Endothelial cell of umbilical vein (primary cell): ENCODE measurements at regions not wholly inside any gene's neighbourhood (a gene's known extent, or its start where the extent isn't known, plus 50 kb on each side); places are given as distances from the start of the nearest gene placed in this dataset.

Experiments
- BruUV-seq: library from RNA; stranded (reverse); fragments of 400-500 nt; replicated peaks from 2 replicates; lab custom pipeline; 2021; lab: Mats Ljungman, UMichigan
- CTCF ChIA-PET: fragments of 300-600, 350-600 bp; sonication (Branson Sonifier 250); formaldehyde crosslinking; loops from one replicate; lab custom pipeline; 2021; ENCODE audit warnings: antibody characterized with exemption, inconsistent platforms; lab: Charles Lee
- POLR2A ChIA-PET: fragments of 300-600, 350-600 bp; sonication (Branson Sonifier 250); formaldehyde crosslinking; loops from one replicate; lab custom pipeline; 2021; ENCODE audit warnings: antibody characterized with exemption, inconsistent platforms; lab: Charles Lee
- DNase-seq: peaks from one replicate; pipeline ENCODE4 v3.0.0-alpha.2; 2011; ENCODE audit warnings: low read depth, low spot score
- FAIRE-seq: peaks from 2 replicates; lab custom pipeline; 2011; peaks lifted over from hg19 to GRCh38; lab: Jason Lieb, UNC
- H2AFZ ChIP-seq: 2 replicates; pipeline ENCODE4 v1.6.0; 2012; ENCODE audit warnings: low read depth, low read length, control low read depth, inconsistent platforms
- H3K27ac ChIP-seq: 2 replicates; pipeline ENCODE4 v1.5.1; 2011; ENCODE audit warnings: low read depth, mild to moderate bottlenecking, control low read depth, low read length, moderate library complexity; ENCODE audit not compliant: insufficient read depth
- H3K27me3 ChIP-seq, 2 experiments: 2 replicates each; pipeline versions ENCODE4 v1.6.0 to v1.6.1; 2011; ENCODE audit warnings: low read length in 2 of 2, mixed read lengths in 1 of 2; ENCODE audit not compliant: control insufficient read depth in 2 of 2, insufficient read depth in 2 of 2
- H3K36me3 ChIP-seq, 2 experiments: 2 replicates in 1 of 2; 3 replicates in 1 of 2; pipeline ENCODE4 v1.5.1; 2011; ENCODE audit warnings: low read length in 2 of 2, mild to moderate bottlenecking in 1 of 2, moderate library complexity in 1 of 2; ENCODE audit not compliant: control insufficient read depth in 2 of 2, insufficient read depth in 2 of 2; ENCODE audit errors: extremely low read depth in 1 of 2
- H3K4me1 ChIP-seq: 3 replicates; pipeline ENCODE4 v1.5.1; 2011; ENCODE audit warnings: mild to moderate bottlenecking, low read length; ENCODE audit not compliant: control insufficient read depth, insufficient read depth; ENCODE audit errors: extremely low read depth
- H3K4me2 ChIP-seq: 2 replicates; pipeline ENCODE4 v1.6.1; 2011; ENCODE audit warnings: low read length, control low read depth, mixed read lengths; ENCODE audit not compliant: insufficient read depth
- H3K4me3 ChIP-seq, 3 experiments: fragments of 200-600 bp in 1 of 3; sonication (generic), shearing (Covaris generic) in 1 of 3; replicated peaks in 1 of 3; 2 replicates each; pipeline ENCODE4 v1.5.1; 2011 to 2016; ENCODE audit warnings: control low read depth in 3 of 3, low read length in 3 of 3, mild to moderate bottlenecking in 2 of 3, inconsistent platforms in 1 of 3, low read depth in 1 of 3, moderate library complexity in 1 of 3; ENCODE audit not compliant: insufficient read depth in 1 of 3
- H3K79me2 ChIP-seq: 2 replicates; pipeline ENCODE4 v1.6.0; 2012; ENCODE audit warnings: low read length, inconsistent platforms; ENCODE audit not compliant: control insufficient read depth, insufficient read depth
- H3K9ac ChIP-seq: replicated peaks from 2 replicates; pipeline ENCODE3; 2011; ENCODE audit warnings: low read length, control low read depth; ENCODE audit not compliant: insufficient read depth; ENCODE audit errors: extremely low read depth
- H3K9me1 ChIP-seq: replicated peaks from 3 replicates; pipeline ENCODE4 v1.6.0; 2011; ENCODE audit warnings: mild to moderate bottlenecking, low read length; ENCODE audit not compliant: control insufficient read depth, insufficient read depth; ENCODE audit errors: extremely low read depth
- H3K9me3 ChIP-seq: replicated peaks from 2 replicates; pipeline ENCODE4 v1.5.1; 2012; ENCODE audit warnings: low read length, inconsistent platforms; ENCODE audit not compliant: control insufficient read depth, insufficient read depth
- H4K20me1 ChIP-seq: replicated peaks from 2 replicates; pipeline ENCODE3; 2011; ENCODE audit warnings: mild to moderate bottlenecking, low read length; ENCODE audit not compliant: control insufficient read depth, insufficient read depth; ENCODE audit errors: extremely low read depth
- CTCF ChIP-seq, 2 donors: IDR thresholded peaks; 1 replicate in 1 of 2; 2 replicates in 1 of 2; pipeline ENCODE4 v1.5.1; 2011; ENCODE audit warnings: low read length in 2 of 2, mild to moderate bottlenecking in 2 of 2, moderate library complexity in 2 of 2, control low read depth in 1 of 2, inconsistent platforms in 1 of 2, low read depth in 1 of 2; ENCODE audit not compliant: insufficient read depth in 1 of 2; ENCODE audit errors: extremely low read depth in 1 of 2
- EZH2 ChIP-seq: IDR thresholded peaks from 2 replicates; pipeline ENCODE4 v1.6.1; 2012; ENCODE audit warnings: borderline replicate concordance, low read depth, mild to moderate bottlenecking, moderate library complexity, low read length, inconsistent platforms; ENCODE audit not compliant: severe bottlenecking
- FOS ChIP-seq: IDR thresholded peaks from 2 replicates; pipeline ENCODE4 v1.6.1; 2011; ENCODE audit warnings: mild to moderate bottlenecking, low read length, moderate library complexity, borderline replicate concordance; ENCODE audit not compliant: insufficient read depth
- GATA2 ChIP-seq: IDR thresholded peaks from 2 replicates; pipeline ENCODE4 v1.7.0; 2011; ENCODE audit warnings: low read depth, mild to moderate bottlenecking, moderate library complexity, mixed read lengths, low read length; ENCODE audit not compliant: insufficient read length, insufficient read depth
- JUN ChIP-seq: IDR thresholded peaks from 2 replicates; pipeline ENCODE4 v1.6.1; 2011; ENCODE audit warnings: borderline replicate concordance, low read depth; ENCODE audit not compliant: insufficient read length, insufficient read depth
- MAX ChIP-seq: IDR thresholded peaks from 2 replicates; pipeline ENCODE4 v1.6.1; 2011; ENCODE audit not compliant: insufficient read depth, insufficient read length
- MYC ChIP-seq: IDR thresholded peaks from one replicate; pipeline ENCODE4 v1.6.1; 2011; ENCODE audit warnings: mild to moderate bottlenecking, low read depth, low read length
- POLR2A ChIP-seq: IDR thresholded peaks from 2 replicates; pipeline ENCODE4 v1.6.1; 2012; ENCODE audit warnings: low read depth, mild to moderate bottlenecking, control low read depth, low read length
- POLR2AphosphoS5 ChIP-seq: IDR thresholded peaks from 2 replicates; pipeline ENCODE4 v1.6.1; 2012; ENCODE audit warnings: low read depth, mild to moderate bottlenecking, control low read depth, low read length, moderate library complexity; ENCODE audit not compliant: insufficient read depth
- dilution Hi-C: fragments of 300-500 bp; cut with MboI; formaldehyde crosslinking; loops from one replicate; pipeline ENCODE4 v1.15.0; 2019; ENCODE audit warnings: low sequenced_read_pairs; ENCODE audit not compliant: extremely low pct_ligation_motif_present
- intact Hi-C: fragments of 100-400 bp; cut with micrococcal nuclease; formaldehyde crosslinking; loops from one replicate; pipeline ENCODE4 v1.10.0; 2022

GRCh38 chr2:173664513-173664910 lies 300.7 kb downstream of the SP3 start:
- Histone ChIP-seq H3K27ac (no peak overlapping the region), H3K4me2 (no peak overlapping the region), H4K20me1 (no peaks in the 10 kb centered on the region), H3K4me1 (no peaks in the 10 kb centered on the region), H3K9ac (no peak overlapping the region), H3K9me1 (no peaks in the 10 kb centered on the region), H2AFZ (no peak overlapping the region), H3K36me3 (no peaks in the 10 kb centered on the region), H3K79me2 (no peaks in the 10 kb centered on the region), H3K27me3 (peaks cover 4 to 23% of the 10 kb centered on the region in 2 experiments), H3K4me3 (no peak overlapping the region), H3K9me3 (no peaks in the 10 kb centered on the region)
- FAIRE-seq (no peak), DNase-seq (no peak)
- intact Hi-C loops = no loop called here
- ChIA-PET POLR2A (no interaction called here), CTCF (no interaction called here)
- TF ChIP-seq MYC (no peak), GATA2 (no peak), EZH2 (no peak), JUN (no peak), POLR2A (no peak), MAX (no peak), FOS (no peak), CTCF (IDR thresholded peaks at IDR 0.05; ENCODE audit: extremely low read depth in 1 of 2, insufficient read depth in 1 of 2, low read depth in 1 of 2, low read length in 2 of 2) (no peak), POLR2AphosphoS5 (no peak)
- BruUV-seq = no TSS peak
- dilution Hi-C loops = no loop called here
